ENCODE measurements at regions not wholly inside any gene's neighbourhood (a gene's known extent, or its start where the extent isn't known, plus 50 kb on each side); places are given as distances from the start of the nearest gene placed in this dataset.

DNA sequence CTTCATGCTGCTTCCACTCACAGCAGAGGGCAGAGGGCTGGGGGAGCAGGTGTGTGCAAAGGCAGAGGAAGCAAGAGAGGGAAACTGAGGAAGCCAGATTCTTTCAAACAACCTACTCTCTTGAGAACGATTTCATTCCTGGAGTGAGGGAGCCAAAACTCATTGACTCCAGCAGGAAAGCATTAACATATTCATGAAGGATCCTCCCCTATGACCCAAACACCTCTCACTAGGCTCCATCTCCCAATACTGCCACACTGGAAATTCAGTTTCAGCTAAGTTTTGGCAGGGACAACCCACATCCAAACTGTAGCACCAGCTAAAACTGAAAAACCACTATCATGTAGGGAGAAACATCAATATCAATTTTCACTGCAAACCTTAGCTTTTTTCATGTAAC lies 125.1 kb downstream of the OLIG3 start:
- ATAC-seq (ENCODE audit: low FRiP score in 2 of 2), result no peak
- no peak for DNase-seq
- H3K27me3 ChIP-seq, result no peaks in the 10 kb centered on the region
- H3K27ac ChIP-seq, result no peak overlapping the region
- no peaks in the 10 kb centered on the region for H3K9me3 ChIP-seq
- no peaks in the 10 kb centered on the region for H3K36me3 ChIP-seq
- no peak overlapping the region for H3K4me3 ChIP-seq
- TF ChIP-seq EP300 (IDR thresholded peaks at IDR 0.05) (no peak), POLR2AphosphoS5 (IDR thresholded peaks at IDR 0.05) (no peak), POLR2A (IDR thresholded peaks at IDR 0.05) (no peak)
- TF ChIP-seq, protein P1, sequence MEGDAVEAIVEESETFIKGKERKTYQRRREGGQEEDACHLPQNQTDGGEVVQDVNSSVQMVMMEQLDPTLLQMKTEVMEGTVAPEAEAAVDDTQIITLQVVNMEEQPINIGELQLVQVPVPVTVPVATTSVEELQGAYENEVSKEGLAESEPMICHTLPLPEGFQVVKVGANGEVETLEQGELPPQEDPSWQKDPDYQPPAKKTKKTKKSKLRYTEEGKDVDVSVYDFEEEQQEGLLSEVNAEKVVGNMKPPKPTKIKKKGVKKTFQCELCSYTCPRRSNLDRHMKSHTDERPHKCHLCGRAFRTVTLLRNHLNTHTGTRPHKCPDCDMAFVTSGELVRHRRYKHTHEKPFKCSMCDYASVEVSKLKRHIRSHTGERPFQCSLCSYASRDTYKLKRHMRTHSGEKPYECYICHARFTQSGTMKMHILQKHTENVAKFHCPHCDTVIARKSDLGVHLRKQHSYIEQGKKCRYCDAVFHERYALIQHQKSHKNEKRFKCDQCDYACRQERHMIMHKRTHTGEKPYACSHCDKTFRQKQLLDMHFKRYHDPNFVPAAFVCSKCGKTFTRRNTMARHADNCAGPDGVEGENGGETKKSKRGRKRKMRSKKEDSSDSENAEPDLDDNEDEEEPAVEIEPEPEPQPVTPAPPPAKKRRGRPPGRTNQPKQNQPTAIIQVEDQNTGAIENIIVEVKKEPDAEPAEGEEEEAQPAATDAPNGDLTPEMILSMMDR (IDR thresholded peaks at IDR 0.05), result no peak
- 48 to 71% methylated on average over 1 of the region's 1 CpG for WGBS, 2 donors
- H3K4me1 ChIP-seq, result no peaks in the 10 kb centered on the region

DNA sequence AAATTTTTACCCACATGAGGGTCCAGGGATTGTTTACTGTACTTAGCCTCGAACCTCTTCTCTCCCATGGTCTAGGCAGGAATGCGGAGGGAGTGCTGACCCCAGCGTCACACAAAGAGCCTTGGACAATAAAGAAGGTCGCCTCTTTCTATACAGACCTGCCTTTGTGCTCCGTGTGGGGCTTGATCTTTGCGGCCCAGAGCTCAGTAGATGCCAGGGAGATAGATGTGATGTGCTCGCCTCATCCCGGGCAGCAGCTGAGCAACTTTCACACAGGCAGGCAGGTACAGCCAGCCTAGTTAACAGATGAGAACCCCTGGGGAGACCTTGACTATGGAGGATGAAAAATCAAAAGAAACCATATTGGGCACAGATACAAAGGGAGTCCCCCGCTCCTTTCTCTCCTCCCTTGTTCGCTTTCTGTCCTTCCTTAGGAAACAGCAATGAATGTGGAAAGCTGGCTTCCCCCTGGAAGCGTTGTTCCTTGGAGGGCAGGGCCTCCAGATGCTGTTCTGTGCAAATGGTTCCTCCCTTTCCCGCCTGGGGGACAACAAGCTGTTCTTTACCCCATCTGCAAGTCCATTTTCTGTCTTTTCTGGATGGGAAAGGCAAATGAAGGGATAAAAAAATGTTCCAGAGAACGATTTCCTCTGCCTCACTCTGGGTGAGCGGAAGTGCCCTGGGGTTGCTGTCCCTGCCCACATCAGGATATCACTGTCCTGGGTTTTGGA lies 128.3 kb downstream of the OLIG3 start:
- ATAC-seq (ENCODE audit: low FRiP score in 2 of 2) (no peak), DNase-seq (no peak)
- no peak overlapping the region for H3K27ac ChIP-seq
- no peaks in the 10 kb centered on the region for H3K9me3 ChIP-seq
- WGBS, 2 donors, result 81 to 86% methylated on average over 14 of the region's 14 CpGs
- TF ChIP-seq POLR2A (IDR thresholded peaks at IDR 0.05), result no peak
- TF ChIP-seq EP300 (IDR thresholded peaks at IDR 0.05), result no peak
- no peak for TF ChIP-seq POLR2AphosphoS5 (IDR thresholded peaks at IDR 0.05)
- no peaks in the 10 kb centered on the region for H3K36me3 ChIP-seq
- H3K4me1 ChIP-seq, result no peaks in the 10 kb centered on the region
- H3K4me3 ChIP-seq, result no peak overlapping the region
- no peaks in the 10 kb centered on the region for H3K27me3 ChIP-seq

DNA sequence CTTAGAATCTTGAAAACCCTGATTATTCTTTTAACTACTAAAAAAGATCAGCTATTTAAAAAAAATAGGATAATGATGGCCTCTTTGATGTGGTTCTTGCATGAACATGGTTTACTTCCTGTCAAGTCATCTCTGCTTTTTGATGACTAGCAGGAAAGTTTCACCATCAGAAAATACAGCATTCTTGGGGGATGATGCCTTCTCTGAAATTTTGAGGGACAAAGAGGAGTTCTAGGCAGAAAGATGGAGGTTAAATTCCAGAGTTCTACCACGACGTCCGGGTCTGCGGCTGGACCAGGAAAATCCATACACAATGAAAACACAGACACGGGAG lies 130.4 kb downstream of the OLIG3 start:
- WGBS, 2 donors, result 84 to 85% methylated on average over 5 of the region's 5 CpGs
- H3K27me3 ChIP-seq, result no peaks in the 10 kb centered on the region
- no peaks in the 10 kb centered on the region for H3K4me1 ChIP-seq
- H3K36me3 ChIP-seq, result no peaks in the 10 kb centered on the region
- ATAC-seq (ENCODE audit: low FRiP score in 2 of 2) (no peak), DNase-seq (no peak)
- no peak for TF ChIP-seq EP300 (IDR thresholded peaks at IDR 0.05)
- TF ChIP-seq POLR2AphosphoS5 (IDR thresholded peaks at IDR 0.05), result no peak
- H3K9me3 ChIP-seq, result no peaks in the 10 kb centered on the region
- H3K27ac ChIP-seq, result no peak overlapping the region
- H3K4me3 ChIP-seq, result no peak overlapping the region

DNA sequence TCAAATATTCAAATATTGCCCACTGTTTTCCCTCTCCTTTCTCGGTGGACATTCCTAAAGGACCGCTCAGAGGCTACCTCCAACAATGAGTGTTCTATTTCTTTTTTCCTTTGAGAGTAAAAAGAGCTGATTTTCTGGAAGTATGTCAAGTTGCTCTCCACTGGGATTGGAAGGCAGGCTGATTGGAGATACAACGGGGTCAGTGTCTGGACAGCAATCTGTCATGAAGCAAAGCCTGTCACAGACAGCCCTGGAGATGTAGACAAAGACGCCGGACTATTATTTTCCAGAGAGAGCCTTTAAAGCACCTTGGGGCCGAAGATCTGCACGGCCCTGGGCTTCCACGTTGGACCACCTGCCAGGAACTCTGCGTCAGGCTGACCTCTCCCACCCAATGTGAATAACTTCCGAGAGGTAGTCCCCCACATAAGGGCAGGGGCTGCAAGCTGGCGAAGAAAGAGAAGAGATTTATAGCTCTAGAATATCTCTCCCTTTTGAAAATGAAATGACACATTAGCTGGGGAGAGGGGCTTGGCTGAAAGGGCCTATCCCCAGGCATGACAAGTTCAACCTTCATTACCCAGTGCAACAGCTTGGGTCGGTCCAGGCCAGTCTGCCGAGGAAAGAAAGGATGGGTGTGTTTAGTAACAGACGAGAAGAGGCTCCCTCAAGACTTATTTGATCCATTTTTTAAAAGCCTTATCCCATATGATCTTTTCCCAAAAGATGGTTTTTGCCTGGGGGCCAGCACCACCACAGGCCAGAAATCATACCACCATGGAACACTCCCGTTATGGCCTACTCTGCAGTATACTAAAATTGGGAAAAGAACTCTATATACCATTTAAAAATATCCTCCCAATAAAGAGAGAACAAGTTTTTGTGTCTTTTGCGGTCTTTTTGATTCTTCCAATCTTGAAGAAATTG lies 131.1 kb downstream of the OLIG3 start:
- ATAC-seq (ENCODE audit: low FRiP score in 2 of 2) (no peak), DNase-seq (no peak)
- Histone ChIP-seq H3K27me3 (no peaks in the 10 kb centered on the region), H3K27ac (no peak overlapping the region), H3K9me3 (no peaks in the 10 kb centered on the region), H3K4me1 (no peaks in the 10 kb centered on the region), H3K4me3 (no peak overlapping the region), H3K36me3 (no peaks in the 10 kb centered on the region)
- WGBS, 2 donors, result 78 to 79% methylated on average over 16 of the region's 16 CpGs
- TF ChIP-seq EP300 (IDR thresholded peaks at IDR 0.05) (no peak), POLR2AphosphoS5 (IDR thresholded peaks at IDR 0.05) (no peak), POLR2A (IDR thresholded peaks at IDR 0.05) (no peak)
- TF ChIP-seq, protein P1 (IDR thresholded peaks at IDR 0.05), result no peak

DNA sequence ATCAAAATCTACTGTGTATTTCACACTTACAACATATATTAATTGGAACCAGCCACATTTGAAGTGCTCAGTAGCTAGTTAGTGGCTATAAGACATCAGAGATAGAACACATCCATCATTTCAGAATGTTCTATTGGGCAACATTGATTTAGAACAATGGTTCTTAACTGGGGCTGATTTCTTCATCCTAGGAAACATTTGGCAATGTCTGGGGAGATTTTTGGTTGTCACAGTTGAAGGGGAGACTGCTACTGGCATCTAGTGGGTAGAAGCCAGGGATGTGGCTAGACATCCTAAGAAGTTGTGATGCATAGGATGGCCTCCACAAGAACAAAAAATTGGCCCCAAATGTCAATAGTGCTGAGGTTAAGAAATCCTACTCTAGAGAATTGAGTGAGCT lies 132.5 kb downstream of the OLIG3 start:
- Histone ChIP-seq H3K9me3 (no peaks in the 10 kb centered on the region), H3K27me3 (no peaks in the 10 kb centered on the region), H3K36me3 (no peaks in the 10 kb centered on the region), H3K27ac (no peak overlapping the region), H3K4me1 (no peaks in the 10 kb centered on the region), H3K4me3 (no peak overlapping the region)
- ATAC-seq (ENCODE audit: low FRiP score in 2 of 2) (no peak), DNase-seq (no peak)
- TF ChIP-seq EP300 (IDR thresholded peaks at IDR 0.05) (no peak), POLR2AphosphoS5 (IDR thresholded peaks at IDR 0.05) (no peak), POLR2A (IDR thresholded peaks at IDR 0.05) (no peak)
- TF ChIP-seq, protein P1 (IDR thresholded peaks at IDR 0.05), result no peak
